ENCODE measurements at regions not wholly inside any gene's neighbourhood (a gene's known extent, or its start where the extent isn't known, plus 50 kb on each side); places are given as distances from the start of the nearest gene placed in this dataset.

- Histone ChIP-seq H3K9ac (ENCODE audit: extremely low read depth, low read length, poor library complexity, severe bottlenecking) (no peak overlapping the region), H3K27me3 (ENCODE audit: control insufficient read depth, insufficient read depth, low read length, poor library complexity, severe bottlenecking) (no peaks in the 10 kb centered on the region), H3K9me3 (ENCODE audit: control insufficient read depth, low read length) (peaks cover 9% of the 10 kb centered on the region), H3K27ac (ENCODE audit: low read depth, low read length) (no peak overlapping the region), H3K4me1 (ENCODE audit: control insufficient read depth, insufficient read depth, low read length) (no peaks in the 10 kb centered on the region), H3K36me3 (ENCODE audit: control insufficient read depth, insufficient read depth, low read length) (no peaks in the 10 kb centered on the region), H3K4me3 (ENCODE audit: low read length) (no peak overlapping the region)
- H3K27me3 Mint-ChIP-seq (ENCODE audit: insufficient read depth), result peaks cover 8% of the 10 kb centered on the region
- WGBS, 2 experiments (ENCODE audit: insufficient coverage in 1 of 2, insufficient read length in 1 of 2), result 85 to 98% methylated on average over 5 to 6 of the region's 6 CpGs
- no peak overlapping the region for H3K27ac Mint-ChIP-seq
- TF ChIP-seq CTCF (conservative IDR thresholded peaks at IDR 0.05), result no peak
- no peaks in the 10 kb centered on the region for H3K36me3 Mint-ChIP-seq (ENCODE audit: low read depth)
- H3K9me3 Mint-ChIP-seq, result peaks cover 18% of the 10 kb centered on the region
- no peak for DNase-seq
- H3K4me1 Mint-ChIP-seq, result no peaks in the 10 kb centered on the region
- no peak overlapping the region for H3K4me3 Mint-ChIP-seq
Measured at GRCh38 chr2:102910724-102911123, 148.9 kb downstream of the TMEM182 start.

- Mint-ChIP-seq H3K36me3 (ENCODE audit: low read depth) (peaks cover 2% of the 10 kb centered on the region), H3K27me3 (ENCODE audit: insufficient read depth) (peaks cover 6% of the 10 kb centered on the region), H3K4me1 (no peaks in the 10 kb centered on the region), H3K27ac (no peak overlapping the region), H3K4me3 (no peak overlapping the region), H3K9me3 (peaks cover 43% of the 10 kb centered on the region)
- Histone ChIP-seq H3K9ac (ENCODE audit: extremely low read depth, low read length, poor library complexity, severe bottlenecking) (no peak overlapping the region), H3K9me3 (ENCODE audit: control insufficient read depth, low read length) (peaks cover 33% of the 10 kb centered on the region), H3K27me3 (ENCODE audit: control insufficient read depth, insufficient read depth, low read length, poor library complexity, severe bottlenecking) (no peaks in the 10 kb centered on the region), H3K4me3 (ENCODE audit: low read length) (no peak overlapping the region), H3K4me1 (ENCODE audit: control insufficient read depth, insufficient read depth, low read length) (no peaks in the 10 kb centered on the region), H3K36me3 (ENCODE audit: control insufficient read depth, insufficient read depth, low read length) (no peaks in the 10 kb centered on the region), H3K27ac (ENCODE audit: low read depth, low read length) (no peak overlapping the region)
- DNase-seq, result no peak
- no peak for TF ChIP-seq CTCF (conservative IDR thresholded peaks at IDR 0.05)
- 93% methylated on average over 1 of the region's 2 CpGs; no CpG with 5 or more reads in 1 of the 2 experiments for WGBS, 2 experiments (ENCODE audit: insufficient coverage in 1 of 2, insufficient read length in 1 of 2)
Measured at GRCh38 chr2:102915128-102915527, 153.3 kb downstream of the TMEM182 start.

- DNase-seq, result no peak
- no peak for TF ChIP-seq CTCF (conservative IDR thresholded peaks at IDR 0.05)
- Mint-ChIP-seq H3K36me3 (ENCODE audit: low read depth) (no peaks in the 10 kb centered on the region), H3K27me3 (ENCODE audit: insufficient read depth) (peaks cover 25% of the 10 kb centered on the region), H3K9me3 (peaks cover 16% of the 10 kb centered on the region), H3K27ac (no peak overlapping the region), H3K4me1 (peaks cover 10% of the 10 kb centered on the region), H3K4me3 (no peak overlapping the region)
- no peaks in the 10 kb centered on the region for H3K36me3 ChIP-seq (ENCODE audit: control insufficient read depth, insufficient read depth, low read length)
- no peak overlapping the region for H3K9ac ChIP-seq (ENCODE audit: extremely low read depth, low read length, poor library complexity, severe bottlenecking)
- peaks cover 8% of the 10 kb centered on the region for H3K9me3 ChIP-seq (ENCODE audit: control insufficient read depth, low read length)
- no peak overlapping the region for H3K27ac ChIP-seq (ENCODE audit: low read depth, low read length)
- no peaks in the 10 kb centered on the region for H3K27me3 ChIP-seq (ENCODE audit: control insufficient read depth, insufficient read depth, low read length, poor library complexity, severe bottlenecking)
- WGBS, 2 experiments (ENCODE audit: insufficient coverage in 1 of 2, insufficient read length in 1 of 2), result 88 to 90% methylated on average over 4 of the region's 4 CpGs
- H3K4me1 ChIP-seq (ENCODE audit: control insufficient read depth, insufficient read depth, low read length), result no peaks in the 10 kb centered on the region
- no peak overlapping the region for H3K4me3 ChIP-seq (ENCODE audit: low read length)
Measured at GRCh38 chr2:102922321-102922720, 160.5 kb downstream of the TMEM182 start.

All from endodermal cell (in vitro differentiated cells).